MM.1S (cell line): ENCODE measurements at regions not wholly inside any gene's neighbourhood (a gene's known extent, or its start where the extent isn't known, plus 50 kb on each side); places are given as distances from the start of the nearest gene placed in this dataset.

Experiments
- DNase-seq: peaks from one replicate; pipeline ENCODE4 v3.0.0-alpha.2; 2015
- H2AFZ ChIP-seq: fragments of 300-600 bp; sonication (generic); 2 replicates; pipeline ENCODE4 v1.6.0; 2016; ENCODE audit warnings: antibody characterized with exemption, low read length
- H3F3A ChIP-seq: fragments of 300-600 bp; sonication (generic); 2 replicates; pipeline ENCODE4 v1.6.1; 2016; ENCODE audit warnings: mild to moderate bottlenecking, antibody characterized with exemption, low read length, moderate library complexity, mixed read lengths; ENCODE audit not compliant: insufficient read depth
- H3K27ac ChIP-seq: fragments of 300-600 bp; sonication (generic); 2 replicates; pipeline ENCODE4 v1.5.1; 2016; ENCODE audit warnings: mild to moderate bottlenecking, low read length
- H3K27me3 ChIP-seq: fragments of 300-600 bp; sonication (generic); replicated peaks from 2 replicates; pipeline ENCODE4 v1.6.0; 2016; ENCODE audit warnings: low read length; ENCODE audit not compliant: insufficient read depth
- H3K36me3 ChIP-seq: fragments of 300-600 bp; sonication (generic); replicated peaks from 2 replicates; pipeline ENCODE4 v1.6.1; 2016; ENCODE audit warnings: mild to moderate bottlenecking, low read length, mixed read lengths; ENCODE audit not compliant: insufficient read depth
- H3K4me1 ChIP-seq: fragments of 300-600 bp; sonication (generic); 2 replicates; pipeline ENCODE4 v1.6.1; 2016; ENCODE audit warnings: low read length, mixed read lengths
- H3K4me2 ChIP-seq: fragments of 300-600 bp; sonication (generic); 2 replicates; pipeline ENCODE4 v1.6.0; 2016; ENCODE audit warnings: low read depth, low read length
- H3K4me3 ChIP-seq: fragments of 300-600 bp; sonication (generic); 2 replicates; pipeline ENCODE4 v1.5.1; 2016; ENCODE audit warnings: low read length, mixed read lengths
- H3K79me2 ChIP-seq: fragments of 300-600 bp; sonication (generic); 2 replicates; pipeline ENCODE4 v1.6.1; 2016; ENCODE audit warnings: mixed run types, low read length, mixed read lengths
- H3K9ac ChIP-seq: fragments of 300-600 bp; sonication (generic); 2 replicates; pipeline ENCODE4 v1.6.1; 2016; ENCODE audit warnings: low read length, mixed read lengths
- H3K9me2 ChIP-seq: fragments of 300-600 bp; sonication (generic); replicated peaks from 2 replicates; pipeline ENCODE4 v1.6.1; 2016; ENCODE audit warnings: mild to moderate bottlenecking, low read length, mixed read lengths; ENCODE audit not compliant: insufficient read depth
- H3K9me3 ChIP-seq: fragments of 300-600 bp; sonication (generic); replicated peaks from 2 replicates; pipeline ENCODE4 v1.6.1; 2016; ENCODE audit warnings: mild to moderate bottlenecking, low read length, mixed read lengths; ENCODE audit not compliant: insufficient read depth
- H4K20me1 ChIP-seq: fragments of 300-600 bp; sonication (generic); 2 replicates; pipeline ENCODE4 v1.6.1; 2016; ENCODE audit warnings: mild to moderate bottlenecking, low read length, moderate library complexity, mixed read lengths; ENCODE audit not compliant: insufficient read depth
- CTCF ChIP-seq: fragments of 300-600 bp; sonication (generic); IDR thresholded peaks from 2 replicates; pipeline ENCODE4 v1.5.1; 2016; ENCODE audit warnings: antibody characterized with exemption, low read length, mixed read lengths
- EZH2 ChIP-seq: fragments of 300-600 bp; sonication (generic); optimal IDR thresholded peaks from 2 replicates; pipeline ENCODE3; 2017; ENCODE audit warnings: low read depth, mild to moderate bottlenecking, antibody characterized with exemption, low read length, mixed read lengths
- EZH2phosphoT487 ChIP-seq: fragments of 300-600 bp; sonication (generic); IDR thresholded peaks from 2 replicates; pipeline ENCODE4 v1.6.1; 2018; ENCODE audit warnings: antibody characterized with exemption, low read length

- Histone ChIP-seq H3K4me2 (no peak overlapping the region), H4K20me1 (no peaks in the 10 kb centered on the region), H3K4me3 (no peak overlapping the region), H3K4me1 (no peaks in the 10 kb centered on the region), H3K27ac (no peak overlapping the region), H3K9me3 (no peaks in the 10 kb centered on the region), H3K27me3 (no peaks in the 10 kb centered on the region), H2AFZ (no peak overlapping the region), H3K79me2 (no peaks in the 10 kb centered on the region), H3F3A (no peaks in the 10 kb centered on the region), H3K9ac (no peak overlapping the region), H3K36me3 (no peaks in the 10 kb centered on the region), H3K9me2 (no peaks in the 10 kb centered on the region)
- TF ChIP-seq EZH2phosphoT487 (no peak), EZH2 (no peak), CTCF (no peak)
- DNase-seq, result no peak
Observed at GRCh38 chr10:10437886-10438285, 579.8 kb upstream of the CELF2 start.

GRCh38 chr10:10438335-10439100, 579.2 kb upstream of the CELF2 start:
- Histone ChIP-seq H3F3A (no peaks in the 10 kb centered on the region), H3K79me2 (no peaks in the 10 kb centered on the region), H3K36me3 (no peaks in the 10 kb centered on the region), H3K9ac (no peak overlapping the region), H3K9me3 (no peaks in the 10 kb centered on the region), H3K27ac (no peak overlapping the region), H4K20me1 (no peaks in the 10 kb centered on the region), H3K4me2 (no peak overlapping the region), H3K9me2 (no peaks in the 10 kb centered on the region), H2AFZ (no peak overlapping the region), H3K27me3 (no peaks in the 10 kb centered on the region), H3K4me3 (no peak overlapping the region), H3K4me1 (no peaks in the 10 kb centered on the region)
- no peak for DNase-seq
- no peak for TF ChIP-seq CTCF

GRCh38 chr10:10456856-10457255, 560.8 kb upstream of the CELF2 start:
- H3F3A ChIP-seq, result no peaks in the 10 kb centered on the region
- H3K4me1 ChIP-seq, result no peaks in the 10 kb centered on the region
- no peaks in the 10 kb centered on the region for H4K20me1 ChIP-seq
- no peak for DNase-seq
- no peak overlapping the region for H2AFZ ChIP-seq
- no peaks in the 10 kb centered on the region for H3K27me3 ChIP-seq
- no peak overlapping the region for H3K9ac ChIP-seq
- no peak overlapping the region for H3K4me2 ChIP-seq
- H3K79me2 ChIP-seq, result no peaks in the 10 kb centered on the region
- H3K9me2 ChIP-seq, result no peaks in the 10 kb centered on the region
- no peak overlapping the region for H3K4me3 ChIP-seq
- no peak overlapping the region for H3K27ac ChIP-seq
- no peaks in the 10 kb centered on the region for H3K9me3 ChIP-seq
- TF ChIP-seq EZH2phosphoT487 (no peak), CTCF (no peak), EZH2 (no peak)
- H3K36me3 ChIP-seq, result no peaks in the 10 kb centered on the region
